ENCODE measurements at regions not wholly inside any gene's neighbourhood (a gene's known extent, or its start where the extent isn't known, plus 50 kb on each side); places are given as distances from the start of the nearest gene placed in this dataset.

DNA sequence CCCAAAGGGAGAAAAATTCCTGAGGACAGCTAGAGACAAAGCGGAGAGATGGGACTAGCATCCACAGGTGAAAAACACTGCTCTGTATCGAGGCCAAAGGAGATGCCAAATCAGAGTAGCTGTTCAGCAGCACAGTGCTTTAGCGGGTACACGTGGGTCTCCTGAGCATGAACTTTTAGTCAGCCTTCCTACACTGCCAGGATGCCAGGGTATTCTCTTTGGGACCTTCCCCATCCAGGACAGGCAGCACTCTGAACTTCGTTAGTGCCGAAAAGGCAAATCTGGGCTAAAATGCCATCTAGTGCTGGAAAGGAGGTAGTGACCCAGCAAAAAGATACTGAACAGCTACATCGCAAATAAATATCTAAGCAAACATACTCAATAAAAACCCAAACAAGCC, 64.9 kb downstream of the C6orf58 start:
- peak; percentile 16 for DNase-seq

All from NCI-H1436 (cell line).